ENCODE measurements at regions not wholly inside any gene's neighbourhood (a gene's known extent, or its start where the extent isn't known, plus 50 kb on each side); places are given as distances from the start of the nearest gene placed in this dataset.

DNA sequence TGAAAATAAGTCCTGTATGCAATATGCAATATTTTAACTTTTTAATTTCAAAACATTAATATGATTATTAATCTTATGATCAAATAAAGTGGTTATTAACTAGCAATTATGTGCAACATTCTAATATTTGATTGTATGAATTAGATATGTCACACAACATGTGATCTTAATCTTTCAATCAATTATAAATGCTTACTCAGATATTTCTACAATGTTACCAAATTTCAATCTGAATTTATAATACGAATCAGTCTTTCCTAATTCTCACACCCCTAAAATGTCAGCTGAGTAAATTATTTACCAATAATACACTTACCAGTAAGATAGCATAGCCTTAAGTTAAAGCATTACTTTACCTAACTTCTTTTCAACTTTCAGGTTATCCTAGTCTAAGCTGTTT is 186.3 kb downstream of the CALCRL start:
- TF ChIP-seq, protein P1, sequence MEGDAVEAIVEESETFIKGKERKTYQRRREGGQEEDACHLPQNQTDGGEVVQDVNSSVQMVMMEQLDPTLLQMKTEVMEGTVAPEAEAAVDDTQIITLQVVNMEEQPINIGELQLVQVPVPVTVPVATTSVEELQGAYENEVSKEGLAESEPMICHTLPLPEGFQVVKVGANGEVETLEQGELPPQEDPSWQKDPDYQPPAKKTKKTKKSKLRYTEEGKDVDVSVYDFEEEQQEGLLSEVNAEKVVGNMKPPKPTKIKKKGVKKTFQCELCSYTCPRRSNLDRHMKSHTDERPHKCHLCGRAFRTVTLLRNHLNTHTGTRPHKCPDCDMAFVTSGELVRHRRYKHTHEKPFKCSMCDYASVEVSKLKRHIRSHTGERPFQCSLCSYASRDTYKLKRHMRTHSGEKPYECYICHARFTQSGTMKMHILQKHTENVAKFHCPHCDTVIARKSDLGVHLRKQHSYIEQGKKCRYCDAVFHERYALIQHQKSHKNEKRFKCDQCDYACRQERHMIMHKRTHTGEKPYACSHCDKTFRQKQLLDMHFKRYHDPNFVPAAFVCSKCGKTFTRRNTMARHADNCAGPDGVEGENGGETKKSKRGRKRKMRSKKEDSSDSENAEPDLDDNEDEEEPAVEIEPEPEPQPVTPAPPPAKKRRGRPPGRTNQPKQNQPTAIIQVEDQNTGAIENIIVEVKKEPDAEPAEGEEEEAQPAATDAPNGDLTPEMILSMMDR (IDR thresholded peaks at IDR 0.05): no peak
- TF ChIP-seq POLR2AphosphoS5 (IDR thresholded peaks at IDR 0.05): no peak
- no peak for TF ChIP-seq EP300 (IDR thresholded peaks at IDR 0.05)
- TF ChIP-seq POLR2A (IDR thresholded peaks at IDR 0.05): no peak

Data from sigmoid colon (tissue), 4 donors.